Bronchial epithelial cell (primary cell): ENCODE measurements at regions not wholly inside any gene's neighbourhood (a gene's known extent, or its start where the extent isn't known, plus 50 kb on each side); places are given as distances from the start of the nearest gene placed in this dataset.
A peak's percentile ranks its signal among the peaks of the same experiment; 100 is the strongest.

Experiments used
- DNase-seq: peaks from one replicate; pipeline ENCODE4 v3.0.0-alpha.2; 2010; ENCODE audit warnings: low read depth
- FAIRE-seq: peaks from 2 replicates; lab custom pipeline; 2011; peaks lifted over from hg19 to GRCh38; lab: Jason Lieb, UNC
- H3K27me3 ChIP-seq: 2 replicates; pipeline ENCODE4 v1.5.1; 2011; ENCODE audit warnings: low read length; ENCODE audit not compliant: control insufficient read depth, insufficient read depth
- H3K36me3 ChIP-seq: 2 replicates; pipeline ENCODE4 v1.5.1; 2011; ENCODE audit warnings: low read length; ENCODE audit not compliant: control insufficient read depth, insufficient read depth
- H3K4me3 ChIP-seq: 2 replicates; pipeline ENCODE4 v1.5.1; 2011; ENCODE audit warnings: mild to moderate bottlenecking, low read depth, low read length, control low read depth
- CTCF ChIP-seq: IDR thresholded peaks from 2 replicates; pipeline ENCODE4 v1.5.1; 2011; ENCODE audit warnings: mild to moderate bottlenecking, moderate library complexity, low read length, control low read depth, inconsistent platforms; ENCODE audit not compliant: insufficient read depth, severe bottlenecking

DNA sequence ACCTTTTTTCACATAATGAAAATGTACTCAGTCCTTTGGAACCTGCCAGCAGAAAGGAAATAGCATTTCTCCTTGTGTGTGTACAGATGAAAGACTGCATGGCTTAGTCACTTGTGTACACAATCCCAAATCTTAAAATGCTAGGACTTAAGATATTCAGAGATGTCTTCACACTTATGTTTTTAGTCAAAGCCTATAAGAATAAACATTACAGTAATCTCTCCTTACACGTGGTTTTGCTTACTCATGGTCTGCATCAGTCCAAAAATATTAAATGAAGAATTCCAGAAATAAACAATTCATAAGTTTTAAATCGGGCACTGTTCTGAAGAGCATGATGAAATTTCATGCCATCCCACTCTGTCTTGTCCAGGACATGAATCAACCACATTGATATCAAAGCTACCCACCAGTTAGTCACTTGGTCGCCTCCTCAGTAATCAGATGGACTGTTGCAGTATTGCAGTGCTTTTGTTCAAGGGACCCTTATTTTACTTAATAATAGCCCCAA, 75.7 kb upstream of the RRP15 start:
- FAIRE-seq: no peak
- no peak overlapping the region for H3K4me3 ChIP-seq
- no peak for TF ChIP-seq CTCF
- peak; percentile 77 for DNase-seq
- H3K36me3 ChIP-seq: no peaks in the 10 kb centered on the region
- peaks cover 1% of the 10 kb centered on the region for H3K27me3 ChIP-seq

DNA sequence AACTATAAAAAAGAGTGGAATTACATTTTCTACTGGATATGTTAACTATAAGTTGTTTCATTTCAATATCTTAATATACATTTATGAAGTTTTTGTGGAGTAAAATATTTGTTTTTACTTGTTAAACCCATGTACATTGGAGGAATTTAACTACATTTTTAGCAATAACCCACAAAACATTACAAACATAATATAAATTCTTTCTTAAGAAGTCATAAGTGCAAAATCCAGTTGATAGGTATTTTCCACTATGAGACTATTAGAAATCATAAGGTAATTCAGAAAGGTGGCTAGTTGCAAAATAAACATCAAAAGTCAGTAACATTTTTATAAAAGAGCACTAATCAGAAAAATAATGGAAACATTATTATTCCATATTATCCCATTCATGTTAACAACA, 73.9 kb upstream of the RRP15 start:
- TF ChIP-seq CTCF: no peak
- H3K4me3 ChIP-seq: no peak overlapping the region
- H3K27me3 ChIP-seq: peaks cover 1% of the 10 kb centered on the region
- no peak for FAIRE-seq
- DNase-seq: peak; percentile 14
- H3K36me3 ChIP-seq: no peaks in the 10 kb centered on the region

GRCh38 chr1:218217040-218217439, 68.1 kb upstream of the RRP15 start:
- H3K27me3 ChIP-seq: peaks cover 1% of the 10 kb centered on the region
- no peak for FAIRE-seq
- TF ChIP-seq CTCF: no peak
- no peak overlapping the region for H3K4me3 ChIP-seq
- DNase-seq: no peak
- H3K36me3 ChIP-seq: no peaks in the 10 kb centered on the region

DNA sequence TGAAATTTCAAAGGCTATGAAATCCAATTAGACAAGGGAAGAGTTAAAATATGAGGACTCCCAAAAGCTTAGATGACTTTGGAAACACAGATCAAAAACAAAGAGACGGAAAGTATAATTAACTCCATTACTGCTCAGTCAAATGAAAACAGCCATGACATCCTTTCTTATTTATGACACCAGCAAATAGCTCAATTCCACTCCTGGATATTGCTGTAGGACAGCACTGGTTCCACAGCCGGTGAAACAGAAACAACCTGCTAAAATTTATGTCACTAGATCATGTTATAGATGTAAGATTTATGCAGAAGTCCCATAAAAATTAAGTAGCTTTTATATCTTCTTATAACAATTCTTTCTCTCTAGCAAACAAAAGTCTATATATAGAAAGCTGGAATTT, 65.6 kb upstream of the RRP15 start:
- TF ChIP-seq CTCF: no peak
- FAIRE-seq (no peak), DNase-seq (no peak)
- no peaks in the 10 kb centered on the region for H3K27me3 ChIP-seq
- H3K4me3 ChIP-seq: no peak overlapping the region
- H3K36me3 ChIP-seq: no peaks in the 10 kb centered on the region

GRCh38 chr1:218224101-218224500, 61.0 kb upstream of the RRP15 start:
- Histone ChIP-seq H3K36me3 (no peaks in the 10 kb centered on the region), H3K27me3 (no peaks in the 10 kb centered on the region), H3K4me3 (no peak overlapping the region)
- no peak for DNase-seq
- no peak for TF ChIP-seq CTCF
- no peak for FAIRE-seq

GRCh38 chr1:218226005-218226404, 59.1 kb upstream of the RRP15 start:
- H3K27me3 ChIP-seq: no peaks in the 10 kb centered on the region
- no peak overlapping the region for H3K4me3 ChIP-seq
- TF ChIP-seq CTCF: no peak
- H3K36me3 ChIP-seq: no peaks in the 10 kb centered on the region
- FAIRE-seq (no peak), DNase-seq (no peak)
